Loucy (cell line): ENCODE measurements at regions not wholly inside any gene's neighbourhood (a gene's known extent, or its start where the extent isn't known, plus 50 kb on each side); places are given as distances from the start of the nearest gene placed in this dataset.

Experiments
- EZH2phosphoT487 ChIP-seq: fragments of 200-600 bp; IDR thresholded peaks from 2 replicates; pipeline ENCODE4 v1.6.1; 2018; ENCODE audit warnings: antibody characterized with exemption, mild to moderate bottlenecking, moderate library complexity, borderline replicate concordance
- TF ChIP-seq, protein P1 (sequence below): fragments of 200-600 bp; sonication (generic); conservative IDR thresholded peaks from 2 replicates; pipeline ENCODE4 v1.5.1; 2014; ENCODE audit warnings: mild to moderate bottlenecking, antibody characterized with exemption, low read length

DNA sequence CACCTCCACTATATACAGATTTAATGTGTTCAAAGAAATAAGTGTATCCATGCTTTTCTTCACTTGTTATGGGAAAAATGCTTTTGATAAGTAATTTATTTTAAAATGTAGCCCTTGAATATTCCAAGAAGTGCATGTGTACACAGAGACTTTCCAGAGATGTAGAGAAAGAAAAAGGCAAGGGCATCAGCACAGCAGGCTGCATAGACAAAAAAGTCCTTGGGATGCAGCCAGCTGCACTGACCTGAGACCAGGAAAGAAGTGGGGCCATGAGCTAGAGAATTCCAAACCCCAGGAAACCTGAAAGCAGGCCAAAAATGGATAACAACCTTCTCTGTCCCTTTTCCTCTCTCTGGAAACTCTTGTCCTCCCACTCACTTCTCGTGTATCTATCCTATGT, 51.6 kb upstream of the PRDM8 start:
- TF ChIP-seq EZH2phosphoT487 = no peak
- TF ChIP-seq, protein P1, sequence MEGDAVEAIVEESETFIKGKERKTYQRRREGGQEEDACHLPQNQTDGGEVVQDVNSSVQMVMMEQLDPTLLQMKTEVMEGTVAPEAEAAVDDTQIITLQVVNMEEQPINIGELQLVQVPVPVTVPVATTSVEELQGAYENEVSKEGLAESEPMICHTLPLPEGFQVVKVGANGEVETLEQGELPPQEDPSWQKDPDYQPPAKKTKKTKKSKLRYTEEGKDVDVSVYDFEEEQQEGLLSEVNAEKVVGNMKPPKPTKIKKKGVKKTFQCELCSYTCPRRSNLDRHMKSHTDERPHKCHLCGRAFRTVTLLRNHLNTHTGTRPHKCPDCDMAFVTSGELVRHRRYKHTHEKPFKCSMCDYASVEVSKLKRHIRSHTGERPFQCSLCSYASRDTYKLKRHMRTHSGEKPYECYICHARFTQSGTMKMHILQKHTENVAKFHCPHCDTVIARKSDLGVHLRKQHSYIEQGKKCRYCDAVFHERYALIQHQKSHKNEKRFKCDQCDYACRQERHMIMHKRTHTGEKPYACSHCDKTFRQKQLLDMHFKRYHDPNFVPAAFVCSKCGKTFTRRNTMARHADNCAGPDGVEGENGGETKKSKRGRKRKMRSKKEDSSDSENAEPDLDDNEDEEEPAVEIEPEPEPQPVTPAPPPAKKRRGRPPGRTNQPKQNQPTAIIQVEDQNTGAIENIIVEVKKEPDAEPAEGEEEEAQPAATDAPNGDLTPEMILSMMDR = no peak
